BJ (cell line): ENCODE measurements at regions not wholly inside any gene's neighbourhood (a gene's known extent, or its start where the extent isn't known, plus 50 kb on each side); places are given as distances from the start of the nearest gene placed in this dataset.

Source experiments
- CTCF ChIA-PET: fragments of 350-600 bp; formaldehyde crosslinking; extraction: SDS; loops from one replicate; lab custom pipeline; 2021; ENCODE audit warnings: antibody characterized with exemption, inconsistent platforms; lab: Yijun Ruan, JAX
- POLR2A ChIA-PET: fragments of 300-600 bp; sonication (Branson Sonifier 250); formaldehyde crosslinking; extraction: SDS; loops from one replicate; lab custom pipeline; 2021; ENCODE audit warnings: antibody characterized with exemption; lab: Charles Lee
- DNase-seq: peaks from one replicate; pipeline ENCODE4 v3.0.0-alpha.2; 2011; ENCODE audit warnings: low read depth
- H3K27me3 ChIP-seq: 2 replicates; pipeline ENCODE4 v1.6.0; 2011; ENCODE audit warnings: low read length; ENCODE audit not compliant: control insufficient read depth, insufficient read depth
- H3K36me3 ChIP-seq: 2 replicates; pipeline ENCODE4 v1.5.1; 2011; ENCODE audit warnings: low read length; ENCODE audit not compliant: control insufficient read depth, insufficient read depth
- H3K4me3 ChIP-seq: 2 replicates; pipeline ENCODE4 v1.5.1; 2011; ENCODE audit warnings: low read depth, mild to moderate bottlenecking, control low read depth, low read length
- TF ChIP-seq, protein P1 (sequence below): IDR thresholded peaks from 2 replicates; pipeline ENCODE4 v1.5.1; 2011; ENCODE audit warnings: low read depth, mild to moderate bottlenecking, control low read depth, inconsistent platforms, low read length, moderate library complexity; ENCODE audit not compliant: insufficient read depth

DNA sequence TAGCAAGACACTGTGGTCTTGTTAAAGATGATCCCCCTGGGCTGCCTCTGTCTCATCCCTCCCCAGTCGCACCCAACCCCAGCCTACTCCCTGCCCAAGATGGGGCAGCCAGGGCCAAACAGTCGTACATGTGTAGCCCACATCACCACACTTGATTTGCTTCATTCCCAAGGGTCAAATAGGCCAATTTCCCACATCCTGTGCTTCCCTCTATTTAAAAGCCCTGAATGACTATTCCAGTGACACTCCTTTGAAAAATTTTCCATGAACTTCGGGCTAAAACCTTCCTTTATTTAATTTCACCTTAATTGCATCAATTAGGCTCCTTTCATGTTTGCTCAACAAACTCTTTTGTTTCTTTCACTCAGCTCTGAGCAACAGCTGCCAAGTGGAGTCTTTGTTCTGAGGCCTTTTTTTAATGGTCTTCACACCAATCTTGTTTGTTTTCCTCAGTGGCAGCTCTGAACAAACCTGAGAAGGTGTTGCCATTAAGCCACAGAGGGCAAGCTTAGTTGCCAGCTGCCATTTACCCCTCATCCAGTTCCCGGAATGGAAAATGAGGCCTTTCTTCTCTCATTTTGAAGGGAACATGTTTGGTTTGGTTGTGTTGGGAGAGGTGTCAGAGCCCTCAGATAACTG is 126.9 kb downstream of the APIP start:
- Histone ChIP-seq H3K4me3 (no peak overlapping the region), H3K27me3 (peaks cover 4% of the 10 kb centered on the region; the same call in 1 of the 2 replicates), H3K36me3 (no peaks in the 10 kb centered on the region)
- no peak for DNase-seq
- ChIA-PET POLR2A (no interaction called here), CTCF (no interaction called here)
- TF ChIP-seq, protein P1, sequence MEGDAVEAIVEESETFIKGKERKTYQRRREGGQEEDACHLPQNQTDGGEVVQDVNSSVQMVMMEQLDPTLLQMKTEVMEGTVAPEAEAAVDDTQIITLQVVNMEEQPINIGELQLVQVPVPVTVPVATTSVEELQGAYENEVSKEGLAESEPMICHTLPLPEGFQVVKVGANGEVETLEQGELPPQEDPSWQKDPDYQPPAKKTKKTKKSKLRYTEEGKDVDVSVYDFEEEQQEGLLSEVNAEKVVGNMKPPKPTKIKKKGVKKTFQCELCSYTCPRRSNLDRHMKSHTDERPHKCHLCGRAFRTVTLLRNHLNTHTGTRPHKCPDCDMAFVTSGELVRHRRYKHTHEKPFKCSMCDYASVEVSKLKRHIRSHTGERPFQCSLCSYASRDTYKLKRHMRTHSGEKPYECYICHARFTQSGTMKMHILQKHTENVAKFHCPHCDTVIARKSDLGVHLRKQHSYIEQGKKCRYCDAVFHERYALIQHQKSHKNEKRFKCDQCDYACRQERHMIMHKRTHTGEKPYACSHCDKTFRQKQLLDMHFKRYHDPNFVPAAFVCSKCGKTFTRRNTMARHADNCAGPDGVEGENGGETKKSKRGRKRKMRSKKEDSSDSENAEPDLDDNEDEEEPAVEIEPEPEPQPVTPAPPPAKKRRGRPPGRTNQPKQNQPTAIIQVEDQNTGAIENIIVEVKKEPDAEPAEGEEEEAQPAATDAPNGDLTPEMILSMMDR: no peak

DNA sequence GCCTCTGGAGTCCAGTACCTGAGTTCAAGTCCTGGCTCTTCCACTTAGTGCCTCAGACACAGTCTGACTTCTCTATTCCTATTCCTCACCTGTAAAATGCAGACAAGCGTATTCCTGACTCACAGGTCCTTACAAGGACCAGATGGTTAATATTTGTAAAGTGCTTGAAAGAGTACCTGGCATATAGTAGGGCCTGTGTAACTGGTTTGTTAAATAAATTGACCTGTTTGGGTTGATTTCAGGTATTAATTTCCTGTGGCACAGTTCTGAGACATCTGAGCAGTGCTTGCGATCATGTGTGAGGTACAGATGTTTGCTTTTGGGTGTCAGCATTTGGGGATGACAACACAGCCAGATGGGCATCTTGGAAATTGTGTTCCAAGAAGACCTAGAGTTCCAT is 127.5 kb downstream of the APIP start:
- DNase-seq: no peak
- Histone ChIP-seq H3K27me3 (peaks cover 4% of the 10 kb centered on the region; the same call in 1 of the 2 replicates), H3K36me3 (no peaks in the 10 kb centered on the region), H3K4me3 (no peak overlapping the region)
- POLR2A ChIA-PET: no interaction called here
- CTCF ChIA-PET: no interaction called here
- TF ChIP-seq, protein P1: no peak

DNA sequence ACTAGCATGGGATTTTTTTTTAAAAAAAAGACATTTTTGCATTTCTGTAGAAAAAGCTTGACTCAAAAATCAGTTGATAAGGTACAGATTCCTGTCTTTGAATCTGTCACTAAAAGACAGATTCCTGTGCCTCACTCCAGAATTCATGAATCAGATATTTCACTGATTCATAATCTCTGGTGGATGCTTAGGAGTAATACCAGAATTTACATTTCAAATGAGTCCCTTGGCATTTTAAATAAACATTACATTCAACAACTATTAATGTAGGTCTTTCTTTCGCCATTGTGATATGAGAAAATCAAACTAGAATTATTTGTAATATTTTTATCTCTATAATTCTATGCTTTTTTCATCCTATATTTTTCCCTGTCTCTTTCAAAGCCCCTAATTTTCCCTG is 128.3 kb downstream of the APIP start:
- TF ChIP-seq, protein P1: no peak
- Histone ChIP-seq H3K36me3 (no peaks in the 10 kb centered on the region), H3K4me3 (no peak overlapping the region), H3K27me3 (peaks cover 6% of the 10 kb centered on the region; the same call in 1 of the 2 replicates)
- CTCF ChIA-PET: no interaction called here
- POLR2A ChIA-PET: no interaction called here
- DNase-seq: no peak

DNA sequence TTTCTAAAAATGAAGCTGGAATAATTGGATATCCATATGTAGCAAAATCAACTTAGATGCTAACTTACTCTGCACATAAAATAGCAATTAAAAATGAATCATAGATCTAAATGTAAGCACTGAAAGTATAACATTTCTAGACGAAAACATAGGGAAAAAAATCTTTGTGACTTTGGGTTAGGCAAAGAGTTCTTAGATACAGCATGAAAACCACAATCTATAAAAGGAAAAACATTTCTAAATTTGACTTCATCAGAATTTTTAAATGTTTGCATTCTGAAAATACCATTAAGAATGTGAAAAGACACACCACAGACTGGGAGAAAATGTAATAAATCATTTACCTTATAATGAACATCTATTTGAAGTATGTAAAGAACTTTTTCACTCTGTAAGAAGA is 128.8 kb downstream of the APIP start:
- H3K27me3 ChIP-seq: peaks cover 5% of the 10 kb centered on the region; the same call in 1 of the 2 replicates
- TF ChIP-seq, protein P1: no peak
- CTCF ChIA-PET: no interaction called here
- DNase-seq: no peak
- no peaks in the 10 kb centered on the region for H3K36me3 ChIP-seq
- POLR2A ChIA-PET: no interaction called here
- H3K4me3 ChIP-seq: no peak overlapping the region

DNA sequence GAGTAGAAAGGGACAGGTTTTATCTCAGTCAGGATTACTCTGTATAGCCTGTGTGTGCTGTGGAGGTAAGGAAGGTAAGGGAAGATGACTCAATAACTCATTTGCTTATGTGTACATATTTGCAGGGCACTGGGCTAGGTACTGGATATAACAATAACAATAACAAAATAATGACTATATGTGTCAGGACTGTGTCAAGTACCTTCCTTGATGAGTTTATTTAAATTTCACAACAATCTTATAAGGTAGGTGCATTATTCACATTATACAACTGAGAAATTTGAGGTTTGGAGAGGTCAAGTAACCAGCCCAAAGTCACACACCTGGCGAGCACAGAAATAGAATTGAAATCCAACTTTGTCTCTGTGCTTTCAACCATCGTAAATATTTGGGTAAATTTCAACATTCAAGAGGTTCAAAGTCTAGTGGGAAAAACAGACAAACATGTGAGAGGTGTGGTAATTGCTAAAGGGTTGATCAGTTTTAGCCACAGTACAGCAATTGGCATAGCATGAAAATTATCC is 131.8 kb downstream of the APIP start:
- CTCF ChIA-PET: no interaction called here
- H3K36me3 ChIP-seq: no peaks in the 10 kb centered on the region

More for the DNA sequence above, 131.8 kb downstream of the APIP start:
- no peak for DNase-seq
- no peak overlapping the region for H3K4me3 ChIP-seq
- POLR2A ChIA-PET: no interaction called here
- peaks cover 2% of the 10 kb centered on the region; the same call in 1 of the 2 replicates for H3K27me3 ChIP-seq
- TF ChIP-seq, protein P1: no peak
